OCI-LY7 (cell line): ENCODE measurements at regions not wholly inside any gene's neighbourhood (a gene's known extent, or its start where the extent isn't known, plus 50 kb on each side); places are given as distances from the start of the nearest gene placed in this dataset.

Source experiments
- BruUV-seq: library from RNA; stranded (reverse); fragments of 400-500 nt; replicated peaks from 2 replicates; lab custom pipeline; 2021; lab: Mats Ljungman, UMichigan
- CTCF ChIA-PET: fragments of 300-600 bp; sonication (Branson Sonifier 250); formaldehyde crosslinking; loops from one replicate; lab custom pipeline; 2022; ENCODE audit warnings: antibody characterized with exemption; ENCODE audit not compliant: unreplicated experiment; lab: Charles Lee
- POLR2A ChIA-PET: fragments of 300-600 bp; sonication (Branson Sonifier 250); formaldehyde crosslinking; loops from one replicate; lab custom pipeline; 2022; ENCODE audit warnings: antibody characterized with exemption; lab: Charles Lee
- DNase-seq: peaks from one replicate; pipeline ENCODE4 v3.0.0-alpha.2; 2015; ENCODE audit warnings: low spot score
- H2AFZ ChIP-seq: fragments of 200-600 bp; sonication (generic), shearing (Covaris generic); 2 replicates; pipeline ENCODE4 v1.6.1; 2014; ENCODE audit warnings: mild to moderate bottlenecking, antibody characterized with exemption, low read length, moderate library complexity
- H3K27ac ChIP-seq: fragments of 200-600 bp; sonication (generic); 2 replicates; pipeline ENCODE4 v1.5.1; 2014; ENCODE audit warnings: mixed run types, low read depth, mild to moderate bottlenecking, moderate library complexity, low read length, inconsistent platforms; ENCODE audit not compliant: poor library complexity, severe bottlenecking
- H3K36me3 ChIP-seq: fragments of 200-600 bp; sonication (generic); 2 replicates; pipeline ENCODE4 v1.6.1; 2014; ENCODE audit warnings: mild to moderate bottlenecking, antibody characterized with exemption, low read length, moderate library complexity, mixed read lengths; ENCODE audit not compliant: insufficient read depth
- H3K4me1 ChIP-seq: fragments of 200-600 bp; sonication (generic); 2 replicates; pipeline ENCODE4 v1.5.1; 2014; ENCODE audit warnings: mild to moderate bottlenecking, low read length; ENCODE audit not compliant: insufficient read depth, poor library complexity, severe bottlenecking
- H3K4me2 ChIP-seq: fragments of 200-600 bp; sonication (generic); 2 replicates; pipeline ENCODE4 v1.6.1; 2014; ENCODE audit warnings: mild to moderate bottlenecking, low read length
- H3K4me3 ChIP-seq: fragments of 200-600 bp; sonication (generic); 2 replicates; pipeline ENCODE4 v1.5.1; 2014; ENCODE audit warnings: mild to moderate bottlenecking, low read depth, low read length; ENCODE audit not compliant: poor library complexity, severe bottlenecking
- H3K79me2 ChIP-seq: fragments of 200-600 bp; sonication (generic); 2 replicates; pipeline ENCODE4 v1.6.1; 2016; ENCODE audit warnings: low read depth, mild to moderate bottlenecking, low read length, moderate library complexity, mixed read lengths; ENCODE audit not compliant: insufficient read depth
- H3K9me2 ChIP-seq: fragments of 200-600 bp; sonication (generic); 2 replicates; pipeline ENCODE4 v1.6.1; 2016; ENCODE audit warnings: mild to moderate bottlenecking, low read length, mixed read lengths; ENCODE audit not compliant: insufficient read depth
- H3K9me3 ChIP-seq: fragments of 200-600 bp; sonication (generic); 2 replicates; pipeline ENCODE4 v1.6.1; 2014; ENCODE audit warnings: mild to moderate bottlenecking, mixed run types, low read length, mixed read lengths
- H4K20me1 ChIP-seq: fragments of 200-600 bp; sonication (generic); 2 replicates; pipeline ENCODE4 v1.6.1; 2014; ENCODE audit warnings: mild to moderate bottlenecking, antibody characterized with exemption, low read length, moderate library complexity, mixed read lengths; ENCODE audit not compliant: insufficient read depth
- EZH2phosphoT487 ChIP-seq: fragments of 200-600 bp; sonication (generic); IDR thresholded peaks from 2 replicates; pipeline ENCODE4 v1.6.1; 2018; ENCODE audit warnings: low read depth, borderline replicate concordance, mild to moderate bottlenecking, mixed run types, antibody characterized with exemption, low read length, moderate library complexity, mixed read lengths
- intact Hi-C: fragments of 100-400 bp; cut with micrococcal nuclease; formaldehyde crosslinking; loops from one replicate; pipeline ENCODE4 v1.10.0; 2022; ENCODE audit not compliant: unreplicated experiment
- TF ChIP-seq, protein P1 (sequence below): fragments of 200-600 bp; sonication (generic); conservative IDR thresholded peaks from 2 replicates; pipeline ENCODE4 v1.5.1; 2014; ENCODE audit warnings: mild to moderate bottlenecking, antibody characterized with exemption, low read length, moderate library complexity, mixed read lengths

DNA sequence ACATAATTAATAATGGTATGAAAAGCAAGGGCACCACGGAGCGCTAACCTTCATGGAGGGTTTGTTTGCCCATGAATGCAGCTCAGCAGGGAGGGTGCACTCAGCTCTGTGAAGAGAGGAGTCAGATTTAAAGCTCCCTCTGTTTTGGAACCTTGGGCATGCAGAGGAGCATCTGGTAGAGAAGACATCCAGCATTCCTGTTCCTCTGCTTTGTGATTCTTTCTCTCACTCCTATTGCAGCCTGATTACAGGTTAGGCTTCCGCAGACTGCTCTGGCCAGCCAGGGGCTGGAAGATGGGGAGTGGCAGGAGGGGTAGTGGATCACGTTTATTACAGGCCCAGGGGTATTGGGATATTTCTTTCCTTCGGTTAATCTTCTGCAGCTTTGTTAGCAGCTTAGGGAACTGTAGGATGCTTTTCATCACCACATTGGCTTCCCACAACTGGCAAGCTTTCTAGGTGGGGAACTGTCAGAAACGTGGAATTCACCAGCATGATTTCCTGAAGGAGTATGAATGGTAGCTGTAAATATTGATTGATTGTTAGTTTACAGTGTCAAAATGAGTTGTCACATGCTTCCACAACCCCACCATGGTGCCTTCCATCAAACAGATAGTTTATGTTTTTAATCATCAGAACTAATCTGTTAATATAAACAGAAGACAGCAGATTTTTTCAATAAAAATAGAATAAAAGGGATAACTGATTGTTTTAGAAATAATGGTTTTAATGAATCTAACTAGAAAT lies 201.1 kb downstream of the VAPA start:
- CTCF ChIA-PET, result no interaction called here
- Histone ChIP-seq H3K4me2 (no peak overlapping the region), H4K20me1 (no peaks in the 10 kb centered on the region), H3K9me2 (no peaks in the 10 kb centered on the region), H3K9me3 (no peaks in the 10 kb centered on the region), H2AFZ (no peak overlapping the region), H3K36me3 (no peaks in the 10 kb centered on the region), H3K4me3 (no peak overlapping the region), H3K4me1 (no peaks in the 10 kb centered on the region), H3K27ac (no peak overlapping the region), H3K79me2 (no peaks in the 10 kb centered on the region)
- POLR2A ChIA-PET, result no interaction called here
- intact Hi-C loops, result no loop called here
- no peak for TF ChIP-seq EZH2phosphoT487
- TF ChIP-seq, protein P1, sequence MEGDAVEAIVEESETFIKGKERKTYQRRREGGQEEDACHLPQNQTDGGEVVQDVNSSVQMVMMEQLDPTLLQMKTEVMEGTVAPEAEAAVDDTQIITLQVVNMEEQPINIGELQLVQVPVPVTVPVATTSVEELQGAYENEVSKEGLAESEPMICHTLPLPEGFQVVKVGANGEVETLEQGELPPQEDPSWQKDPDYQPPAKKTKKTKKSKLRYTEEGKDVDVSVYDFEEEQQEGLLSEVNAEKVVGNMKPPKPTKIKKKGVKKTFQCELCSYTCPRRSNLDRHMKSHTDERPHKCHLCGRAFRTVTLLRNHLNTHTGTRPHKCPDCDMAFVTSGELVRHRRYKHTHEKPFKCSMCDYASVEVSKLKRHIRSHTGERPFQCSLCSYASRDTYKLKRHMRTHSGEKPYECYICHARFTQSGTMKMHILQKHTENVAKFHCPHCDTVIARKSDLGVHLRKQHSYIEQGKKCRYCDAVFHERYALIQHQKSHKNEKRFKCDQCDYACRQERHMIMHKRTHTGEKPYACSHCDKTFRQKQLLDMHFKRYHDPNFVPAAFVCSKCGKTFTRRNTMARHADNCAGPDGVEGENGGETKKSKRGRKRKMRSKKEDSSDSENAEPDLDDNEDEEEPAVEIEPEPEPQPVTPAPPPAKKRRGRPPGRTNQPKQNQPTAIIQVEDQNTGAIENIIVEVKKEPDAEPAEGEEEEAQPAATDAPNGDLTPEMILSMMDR, result no peak
- DNase-seq, result no peak
- no TSS peak for BruUV-seq

DNA sequence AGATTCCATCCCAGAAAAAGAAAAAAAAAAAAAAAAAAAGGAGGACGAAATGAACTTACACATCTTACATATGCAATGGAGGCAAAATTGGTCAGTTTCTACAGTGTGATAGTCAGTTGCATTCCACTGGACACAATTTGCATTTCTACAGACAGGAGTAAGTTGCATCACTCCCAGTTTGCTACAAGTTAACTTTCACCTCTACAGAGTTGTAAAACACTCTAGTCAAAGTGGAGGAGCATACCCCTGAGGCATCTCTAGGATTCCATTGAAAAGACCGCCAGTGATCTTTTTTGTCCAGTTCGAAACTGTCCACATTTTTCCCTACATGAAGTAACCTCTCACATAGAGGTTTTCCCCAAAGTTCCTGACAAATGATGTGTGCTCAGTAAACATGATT lies 202.8 kb downstream of the VAPA start:
- POLR2A ChIA-PET, result no interaction called here
- no peak overlapping the region for H2AFZ ChIP-seq

DNA sequence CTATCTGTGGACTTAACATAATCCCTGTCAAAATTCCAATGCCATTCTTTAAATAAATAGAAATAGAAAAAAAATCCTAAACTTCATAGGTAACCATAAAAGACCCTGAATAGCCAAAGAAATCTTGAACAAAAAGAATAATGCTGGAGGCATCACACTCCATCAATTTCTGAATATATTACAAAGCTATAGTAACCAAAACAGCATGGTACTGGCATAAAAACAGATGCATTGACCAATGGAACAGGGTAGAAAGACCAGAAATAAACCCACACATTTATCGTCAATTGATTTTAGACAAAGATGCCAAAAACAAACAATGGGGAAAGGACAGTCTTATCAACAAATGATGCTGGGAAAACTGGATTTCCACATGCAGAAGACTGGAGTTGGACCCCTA lies 205.7 kb downstream of the VAPA start:
- no TSS peak for BruUV-seq
- intact Hi-C loops, result no loop called here
- POLR2A ChIA-PET, result no interaction called here
- H3K27ac ChIP-seq, result no peak overlapping the region
- H4K20me1 ChIP-seq, result no peaks in the 10 kb centered on the region
- no peaks in the 10 kb centered on the region for H3K9me2 ChIP-seq
- no peak overlapping the region for H2AFZ ChIP-seq
- no peaks in the 10 kb centered on the region for H3K9me3 ChIP-seq
- no peak overlapping the region for H3K4me2 ChIP-seq
- no peak for DNase-seq
- H3K79me2 ChIP-seq, result no peaks in the 10 kb centered on the region
- no peaks in the 10 kb centered on the region for H3K36me3 ChIP-seq
- no peak overlapping the region for H3K4me3 ChIP-seq
- H3K4me1 ChIP-seq, result no peaks in the 10 kb centered on the region
- CTCF ChIA-PET, result no interaction called here
- TF ChIP-seq, protein P1, result no peak
- no peak for TF ChIP-seq EZH2phosphoT487

More for the DNA sequence above, 202.8 kb downstream of the VAPA start:
- TF ChIP-seq, protein P1, result no peak
- no peak for TF ChIP-seq EZH2phosphoT487
- no peaks in the 10 kb centered on the region for H3K79me2 ChIP-seq
- H3K4me2 ChIP-seq, result no peak overlapping the region
- H3K4me3 ChIP-seq, result no peak overlapping the region
- no peaks in the 10 kb centered on the region for H3K36me3 ChIP-seq
- no peaks in the 10 kb centered on the region for H3K9me3 ChIP-seq
- DNase-seq, result no peak
- no peaks in the 10 kb centered on the region for H4K20me1 ChIP-seq
- CTCF ChIA-PET, result no interaction called here
- intact Hi-C loops, result no loop called here
- no peaks in the 10 kb centered on the region for H3K4me1 ChIP-seq
- H3K27ac ChIP-seq, result no peak overlapping the region
- BruUV-seq, result no TSS peak
- H3K9me2 ChIP-seq, result no peaks in the 10 kb centered on the region
